GM18499 (cell line): ENCODE measurements at regions not wholly inside any gene's neighbourhood (a gene's known extent, or its start where the extent isn't known, plus 50 kb on each side); places are given as distances from the start of the nearest gene placed in this dataset.
"Not testable (repeated sequence)": the region's sequence is repeated elsewhere in the genome, so short reads cannot be mapped to it uniquely, and the experiment has no call there.

ENCODE experiments used
- ATAC-seq: cut with Tn5 transposase; IDR thresholded peaks from one replicate; pipeline ENCODE4 v1.9.1; 2021; ENCODE audit warnings: moderate number of reproducible peaks; ENCODE audit not compliant: insufficient read depth, unreplicated experiment

DNA sequence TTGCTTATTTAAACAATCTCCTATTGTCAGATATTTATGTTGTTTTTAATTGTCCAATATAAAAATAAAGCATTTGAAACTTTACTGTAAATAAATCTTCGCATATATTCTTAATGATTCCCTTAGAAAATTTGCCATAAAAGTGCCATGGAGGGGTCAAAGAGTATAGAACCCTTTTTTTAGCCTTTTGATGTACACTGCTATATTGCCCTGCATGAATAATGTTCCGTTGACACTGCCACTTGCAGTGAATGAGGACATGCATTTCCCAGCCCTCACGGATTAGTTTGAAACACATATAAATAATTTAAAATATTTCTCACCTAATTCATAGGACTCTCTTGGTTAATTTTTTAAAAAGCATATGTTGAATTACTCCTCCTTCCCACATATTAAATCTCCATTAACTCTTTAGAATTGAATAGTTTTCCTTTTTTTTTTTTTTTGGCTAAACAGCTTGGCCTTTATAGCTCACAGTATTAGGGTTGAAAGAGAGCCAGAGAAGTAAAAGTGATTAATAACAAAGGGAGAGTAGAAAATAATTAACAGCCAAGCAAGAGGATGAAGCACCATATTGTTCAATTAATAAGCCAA lies 129.8 kb upstream of the SGCD start:
- no peak for ATAC-seq

DNA sequence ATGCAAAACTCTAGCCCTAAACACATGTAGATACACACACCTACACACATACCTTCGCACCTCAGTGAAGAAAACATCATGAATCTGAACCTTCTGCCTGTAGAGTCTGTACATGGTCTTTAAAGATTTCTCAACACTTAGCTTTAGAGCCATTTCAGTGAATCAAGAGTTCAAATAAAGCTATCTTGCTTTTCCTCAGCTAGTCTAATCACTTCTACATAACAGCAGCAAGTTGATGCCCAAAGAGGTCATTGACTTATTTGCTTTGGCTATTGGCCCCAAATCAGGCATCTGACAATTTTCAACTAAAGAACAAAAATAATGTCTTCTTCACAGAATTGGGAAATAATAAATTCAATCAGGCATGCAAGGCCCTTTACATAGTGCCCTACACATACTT lies 127.9 kb upstream of the SGCD start:
- ATAC-seq = no peak

DNA sequence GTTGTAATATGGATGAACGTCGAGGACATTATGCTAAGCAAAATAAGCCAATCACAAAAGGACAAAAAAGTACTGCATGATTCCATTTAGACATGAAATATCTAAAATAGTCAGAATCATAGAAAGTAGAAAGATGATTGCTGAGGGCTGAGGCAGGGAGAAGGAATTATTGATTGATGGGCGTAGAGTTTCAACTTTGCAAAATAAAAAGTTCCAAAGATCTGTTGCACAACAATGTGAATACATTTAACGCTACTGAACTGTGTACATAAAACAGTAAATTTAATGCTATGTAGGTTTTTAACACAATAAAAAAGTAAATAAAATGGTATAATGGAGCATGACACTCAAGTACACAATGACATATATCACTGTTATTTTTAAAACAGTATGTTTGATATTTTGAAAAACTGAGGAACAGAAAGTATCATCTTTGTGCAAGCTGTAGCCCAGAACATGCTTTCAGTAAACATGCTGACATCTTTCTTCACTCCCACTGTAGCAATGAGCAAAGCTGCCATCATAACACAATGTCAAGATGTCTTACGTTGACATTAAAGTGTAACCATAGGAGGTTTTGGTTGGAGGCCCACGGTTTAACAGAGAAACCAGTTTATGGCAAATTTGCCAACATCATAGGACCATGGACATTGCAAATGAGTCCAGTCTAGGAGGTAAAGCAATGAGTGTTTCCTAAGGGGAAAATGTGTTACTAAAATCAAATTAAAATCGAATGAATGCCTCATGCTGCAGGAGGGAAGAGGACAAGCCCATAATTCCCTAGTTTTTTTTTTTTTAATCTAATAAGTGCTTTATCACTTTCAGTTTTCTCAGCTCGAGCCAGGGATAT lies 125.8 kb upstream of the SGCD start:
- ATAC-seq = no peak

DNA sequence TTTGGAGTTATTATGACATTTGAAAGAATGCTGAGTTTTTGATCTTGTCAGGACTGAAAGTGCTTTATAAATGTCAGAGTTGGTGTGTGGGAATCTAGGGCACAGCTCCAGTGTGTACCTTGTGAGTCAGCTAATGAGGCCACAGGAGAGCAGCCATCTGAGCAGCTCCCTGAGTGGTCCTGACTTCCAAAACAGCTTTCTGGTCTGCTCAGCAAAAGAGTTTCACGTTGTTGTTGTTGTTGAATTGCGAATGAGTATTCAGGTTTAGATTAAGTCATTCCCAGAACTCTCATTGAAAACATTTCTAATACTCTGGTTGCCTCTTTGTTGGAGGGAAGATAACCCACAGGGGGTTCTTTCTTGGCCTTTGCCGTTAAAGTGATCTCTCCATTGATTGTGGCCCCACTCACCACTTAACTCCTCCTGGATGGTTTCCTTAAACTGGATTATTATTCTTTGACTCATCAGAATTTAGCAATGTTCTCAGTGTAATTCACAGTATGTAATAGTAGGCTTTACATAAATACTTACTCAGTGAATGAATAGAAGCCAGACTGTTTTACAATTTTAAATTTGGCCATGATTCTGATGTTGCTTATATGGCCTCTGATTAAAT lies 125.1 kb upstream of the SGCD start:
- no peak for ATAC-seq

DNA sequence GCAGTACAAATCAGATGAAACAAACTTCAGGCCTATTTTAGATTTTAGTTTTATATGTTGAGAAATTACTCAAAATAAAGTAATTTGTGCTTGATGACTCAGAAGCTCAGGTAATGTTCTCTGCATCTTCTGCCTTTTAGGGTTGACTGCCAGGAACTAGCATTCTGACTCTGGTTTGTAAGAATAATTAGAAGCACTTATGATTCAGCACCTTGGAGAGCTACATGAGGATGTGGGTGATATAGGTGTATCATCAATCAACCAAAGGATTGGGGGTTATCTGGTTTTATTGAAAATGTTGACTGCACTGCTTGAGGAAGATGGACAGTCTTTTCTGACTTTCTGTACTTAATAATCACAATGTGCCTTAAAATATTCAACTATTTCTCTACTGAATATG lies 118.7 kb upstream of the SGCD start:
- ATAC-seq = no peak

DNA sequence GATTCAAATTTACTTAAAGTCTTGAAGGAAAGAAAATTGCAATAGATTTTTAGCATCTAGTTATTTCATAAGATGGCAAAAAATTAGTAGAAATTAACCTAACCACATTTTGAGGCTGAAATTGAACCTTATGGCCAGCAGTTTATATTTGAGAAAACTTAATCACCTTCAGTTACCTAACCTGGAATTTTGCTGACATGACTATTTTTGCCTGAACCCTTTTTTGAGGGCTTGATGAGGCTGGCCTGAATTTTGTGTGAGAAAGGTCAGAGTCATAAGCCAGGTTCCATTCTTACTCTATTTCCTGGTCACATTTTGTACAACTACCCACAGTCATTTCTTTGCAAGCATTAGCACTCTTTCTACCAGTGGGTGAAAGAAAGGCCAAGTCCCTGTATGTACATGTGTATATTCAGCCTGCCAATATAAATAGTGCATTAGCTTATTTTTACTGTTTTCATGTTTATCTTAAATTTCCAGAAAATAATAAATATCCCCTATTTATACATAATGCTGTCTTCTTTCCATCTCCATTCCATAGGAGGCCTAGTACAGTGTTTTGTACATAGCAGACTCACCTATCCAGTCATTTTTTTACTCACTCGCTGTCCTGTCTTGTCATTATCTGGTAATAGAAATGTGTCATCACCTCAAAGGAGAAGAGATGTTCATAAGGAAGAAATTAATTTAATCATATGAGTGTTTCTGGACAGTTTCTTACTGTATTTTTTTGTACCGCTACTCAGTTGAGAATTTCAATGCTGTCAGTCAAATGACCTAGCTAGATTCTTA lies 108.4 kb upstream of the SGCD start:
- ATAC-seq = no peak

DNA sequence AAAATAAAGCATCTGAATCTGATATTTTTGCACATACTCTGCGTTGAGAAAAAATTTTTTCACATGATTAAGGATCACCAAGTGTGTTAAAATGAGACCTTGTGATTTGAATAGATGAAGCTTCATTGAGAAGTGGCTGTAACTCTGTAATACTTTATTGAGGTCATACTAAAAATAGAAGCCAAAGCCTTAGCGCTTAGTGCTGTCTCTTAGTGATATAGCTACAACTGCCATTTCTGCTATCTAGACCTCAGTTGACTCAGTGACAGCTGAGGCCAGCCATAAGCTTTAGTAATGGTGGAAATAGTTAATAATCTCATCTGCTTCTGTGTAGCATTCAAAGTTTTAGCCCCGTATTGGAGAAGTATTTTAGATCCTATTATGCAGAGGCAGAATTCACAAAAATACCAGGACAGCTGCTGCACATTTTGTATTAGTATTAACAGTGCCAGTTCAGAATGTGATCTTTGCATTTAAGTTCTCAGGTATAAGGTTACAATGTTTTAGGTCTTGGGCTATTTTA lies 107.4 kb upstream of the SGCD start:
- no peak for ATAC-seq

DNA sequence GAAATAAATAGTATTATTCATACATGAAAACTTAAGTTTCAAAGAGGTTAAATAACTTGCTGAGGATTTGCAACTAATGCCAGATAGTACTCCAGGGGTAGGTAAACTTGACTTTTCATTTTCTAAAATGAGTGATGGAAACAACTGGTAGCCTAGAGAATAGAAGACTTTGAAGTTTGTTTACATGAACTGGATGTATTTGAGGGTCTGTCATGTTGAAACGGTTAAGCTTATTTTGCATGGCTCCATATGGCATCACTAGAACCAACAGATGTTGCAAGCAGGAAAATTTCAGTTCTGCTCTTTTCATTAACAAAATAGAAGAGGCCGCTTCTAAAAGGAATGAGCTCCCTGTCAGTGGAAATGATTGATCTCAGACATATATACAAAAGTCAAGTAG lies 105.1 kb upstream of the SGCD start:
- no peak for ATAC-seq

DNA sequence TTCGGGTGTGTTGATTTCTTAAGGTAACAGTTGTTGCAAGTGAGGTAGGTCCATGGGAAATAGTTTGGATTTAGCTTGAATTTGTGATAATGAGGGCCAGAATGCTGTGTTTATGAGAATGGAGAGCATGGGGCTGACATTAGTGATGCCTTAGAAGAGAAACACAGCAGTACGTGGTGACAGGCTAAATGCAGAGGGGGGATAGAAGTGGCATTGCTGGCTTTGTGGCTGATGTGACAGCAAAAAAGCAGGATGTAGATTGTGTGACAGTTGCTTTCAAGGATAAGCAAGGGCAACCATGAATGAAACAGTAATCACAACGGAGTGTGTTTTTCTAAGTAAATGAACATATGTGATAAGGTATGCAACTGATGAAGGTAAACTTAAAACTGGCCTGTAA lies 103.4 kb upstream of the SGCD start:
- no peak for ATAC-seq

DNA sequence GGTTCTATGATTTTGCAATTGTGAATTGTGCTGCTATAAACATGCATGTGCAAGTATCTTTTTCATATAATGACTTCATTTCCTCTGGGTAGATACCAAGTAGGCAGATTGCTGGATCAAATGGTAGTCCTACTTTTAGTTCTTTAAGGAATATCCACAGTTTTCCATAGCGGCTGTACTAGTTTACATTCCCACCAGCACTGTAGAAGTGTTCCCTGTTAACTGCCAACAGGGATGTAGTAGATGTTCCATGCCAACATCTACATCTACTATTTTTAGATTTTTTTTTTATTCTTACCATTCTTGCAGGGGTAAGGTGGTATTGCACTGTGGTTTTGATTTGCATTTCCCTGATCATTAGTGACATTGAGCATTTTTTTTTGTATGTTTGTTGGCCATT lies 100.5 kb upstream of the SGCD start:
- ATAC-seq = not testable (repeated sequence)

DNA sequence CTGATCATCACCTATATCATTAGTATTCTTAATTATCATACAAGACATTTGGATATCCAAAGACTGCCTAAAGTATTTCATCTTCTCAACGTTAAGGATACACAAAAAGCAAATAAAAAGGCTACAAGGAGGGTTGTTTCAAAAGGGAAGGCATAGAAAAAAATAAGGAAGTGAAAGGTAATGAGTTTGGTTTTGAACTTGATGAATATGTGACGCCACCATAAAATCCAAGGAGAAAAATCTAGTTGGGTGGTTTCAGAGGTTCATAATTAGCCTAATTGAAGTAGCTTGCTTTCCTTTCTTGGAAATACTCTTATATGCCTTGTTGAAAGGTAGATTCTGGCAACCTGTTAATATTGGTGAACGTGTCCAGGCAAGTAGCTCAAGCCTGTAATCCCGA lies 96.1 kb upstream of the SGCD start:
- no peak for ATAC-seq

DNA sequence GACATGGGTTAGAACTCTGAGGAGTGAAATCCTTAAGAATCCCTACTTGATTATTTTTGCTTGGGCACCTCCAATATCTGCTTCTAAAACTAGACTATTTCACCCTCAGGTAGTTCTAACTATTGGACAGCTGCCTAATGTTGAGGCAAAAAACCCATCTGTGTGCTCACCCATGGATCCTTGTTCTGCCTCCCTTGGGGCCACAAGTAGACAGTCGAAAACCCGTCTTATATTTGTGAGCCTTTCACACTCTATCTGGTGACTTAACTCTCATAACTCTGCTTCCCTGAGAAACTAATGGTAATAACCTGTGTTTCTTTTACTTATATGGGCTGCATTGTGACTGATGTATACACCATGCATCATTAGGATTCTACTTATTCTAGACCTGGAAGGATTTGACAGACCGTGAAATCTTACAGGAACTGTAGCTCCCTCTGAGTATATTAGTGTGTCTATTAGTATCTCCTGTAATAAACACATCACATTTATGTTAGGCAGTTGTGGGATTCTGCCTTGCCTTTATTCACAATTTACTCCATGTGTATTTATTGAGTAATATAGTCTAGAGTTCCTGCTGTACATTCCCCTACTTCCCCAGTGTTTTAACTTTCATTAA lies 94.6 kb upstream of the SGCD start:
- ATAC-seq = no peak

DNA sequence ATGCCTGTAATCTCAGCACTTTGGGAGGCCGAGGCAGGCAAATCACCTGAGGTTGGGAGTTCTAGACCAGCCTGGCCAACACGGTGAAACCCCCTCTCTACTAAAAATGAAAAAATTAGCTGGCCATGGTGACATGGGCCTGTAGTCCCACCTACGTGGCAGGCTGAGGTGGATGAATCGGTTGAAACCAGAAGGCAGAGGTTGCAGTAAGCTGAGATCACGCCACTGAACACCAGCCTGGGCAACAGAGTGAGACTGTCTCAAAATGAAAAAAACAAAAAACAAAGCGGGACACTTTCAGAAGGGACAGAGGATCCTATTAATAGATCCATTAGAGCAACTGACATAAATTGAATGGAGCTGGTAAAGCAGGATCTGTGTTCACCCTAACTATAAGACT lies 89.6 kb upstream of the SGCD start:
- ATAC-seq = no peak

DNA sequence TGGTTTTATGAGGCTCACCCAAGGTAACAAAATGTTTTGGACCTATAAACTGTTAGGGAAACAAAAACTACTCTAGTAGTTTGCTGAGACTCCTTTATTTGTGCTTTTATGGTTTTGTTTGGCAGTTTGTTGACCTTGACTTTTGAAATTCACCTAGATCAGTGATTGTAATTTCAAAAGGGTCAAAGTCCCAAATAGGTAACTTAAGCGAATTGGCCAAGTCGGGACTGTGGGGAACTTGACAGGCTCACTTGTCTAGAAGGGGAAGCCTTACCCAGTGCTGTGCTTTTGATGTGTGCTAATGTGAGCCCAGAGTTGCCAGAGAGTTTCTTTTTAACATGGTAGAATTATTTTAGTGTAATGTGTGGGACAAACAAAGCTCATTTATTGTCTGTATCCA lies 87.2 kb upstream of the SGCD start:
- ATAC-seq = no peak

DNA sequence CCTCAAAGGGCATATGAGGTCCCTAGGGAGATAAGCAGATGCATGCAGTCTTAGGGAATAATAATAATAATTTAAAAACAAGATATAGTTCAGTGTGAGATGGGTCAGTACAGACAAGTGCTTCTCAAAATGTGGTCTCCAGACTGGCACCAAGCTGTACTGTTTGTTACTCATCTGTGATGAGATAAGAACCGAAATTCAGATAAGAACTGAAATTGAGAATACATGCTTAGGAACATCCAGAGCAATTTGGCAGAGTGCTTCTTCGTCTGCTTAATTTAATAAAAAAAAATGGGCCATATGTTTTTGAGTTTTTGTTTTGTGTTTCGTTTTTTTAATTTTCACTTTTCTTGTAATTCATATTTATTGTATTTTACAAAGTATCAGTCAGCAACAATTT lies 86.5 kb upstream of the SGCD start:
- no peak for ATAC-seq

DNA sequence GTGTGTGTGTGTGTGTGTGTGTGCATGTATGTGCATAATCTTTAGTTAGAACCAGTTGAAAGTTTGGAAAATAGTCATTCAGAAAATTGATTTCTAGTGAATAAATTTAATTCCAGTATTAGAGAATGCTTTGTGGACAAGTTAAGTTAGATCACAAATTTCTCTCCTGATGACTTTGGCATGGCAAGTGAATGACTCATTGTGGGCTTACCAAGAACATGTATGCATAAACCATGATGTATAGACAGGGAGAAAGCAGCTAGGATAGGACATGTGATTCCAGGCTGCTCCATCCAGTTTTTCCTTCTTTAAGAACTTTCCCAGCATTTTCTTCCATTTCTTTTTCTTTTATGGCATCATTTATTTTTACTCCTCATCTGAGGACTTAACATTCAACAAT lies 85.7 kb upstream of the SGCD start:
- ATAC-seq = no peak

DNA sequence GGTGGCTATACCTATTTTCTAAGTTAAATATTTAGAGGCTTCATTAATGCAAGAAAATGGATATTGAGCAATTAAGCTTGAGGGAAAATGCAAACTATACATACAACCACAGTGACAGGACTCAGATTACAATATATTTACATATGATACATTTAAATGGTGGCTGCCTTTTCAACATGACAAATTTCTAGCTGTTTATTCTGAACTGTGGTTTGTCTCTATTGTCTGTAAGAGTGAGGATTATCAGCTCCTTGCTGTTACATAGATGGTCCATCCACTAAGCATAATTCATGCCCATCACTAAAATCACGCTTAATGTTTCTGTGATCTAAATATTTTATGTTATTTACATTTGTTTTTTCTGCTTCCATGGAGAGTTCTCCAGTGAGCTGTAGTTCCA lies 81.1 kb upstream of the SGCD start:
- ATAC-seq = no peak

DNA sequence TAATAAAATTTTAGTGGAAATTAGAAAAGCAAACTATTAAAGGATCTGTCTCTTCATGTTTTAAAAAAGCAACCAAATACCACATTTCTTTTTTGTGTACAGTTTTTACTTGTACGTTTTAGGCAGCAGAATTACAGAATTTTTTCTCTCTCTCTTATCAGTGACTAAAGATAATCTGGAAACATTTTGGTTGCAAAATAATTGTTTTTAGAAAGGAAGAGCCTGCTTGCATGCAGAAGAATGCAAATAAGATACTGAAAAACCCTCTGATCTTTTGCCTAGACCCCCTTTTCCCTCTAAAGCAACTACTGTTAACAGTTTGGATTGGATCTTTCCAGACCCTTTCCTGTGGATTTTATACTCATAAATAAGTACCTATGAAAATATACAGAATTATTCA lies 75.9 kb upstream of the SGCD start:
- no peak for ATAC-seq

DNA sequence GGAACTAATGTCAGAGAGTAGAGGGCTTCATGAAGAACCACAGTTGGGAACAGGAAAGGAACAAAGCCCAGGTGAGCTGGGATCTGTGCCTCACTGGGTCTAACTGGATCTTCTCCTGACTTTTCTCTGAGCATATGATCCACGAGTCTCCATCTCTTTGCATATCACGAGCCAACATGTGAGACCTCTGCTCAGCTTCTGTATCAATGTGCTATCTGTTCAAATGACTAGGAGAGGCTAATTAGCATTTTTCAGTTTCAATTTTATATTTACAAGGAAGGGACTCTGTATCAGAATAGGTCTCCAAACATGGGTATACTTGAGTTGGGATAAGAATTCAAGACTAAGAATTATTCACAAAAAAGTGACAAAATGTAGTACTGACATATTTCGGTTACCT lies 73.8 kb upstream of the SGCD start:
- ATAC-seq = no peak

DNA sequence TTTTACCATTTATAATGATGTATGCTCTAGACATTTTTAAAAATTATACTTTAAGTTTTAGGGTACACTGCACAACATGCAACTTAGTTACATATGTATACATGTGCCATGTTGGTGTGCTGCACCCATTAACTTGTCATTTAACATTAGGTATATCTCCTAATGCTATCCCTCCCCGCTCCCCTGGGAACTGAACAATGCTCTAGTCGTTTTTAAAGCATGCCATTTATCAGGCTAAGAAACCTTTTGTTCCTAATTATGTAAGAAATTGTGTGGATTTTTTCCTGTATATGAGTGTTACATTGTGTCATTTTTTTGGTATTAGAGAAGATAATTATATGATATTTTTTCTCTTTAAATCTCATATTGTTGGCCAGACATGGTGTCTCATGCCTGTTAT lies 72.8 kb upstream of the SGCD start:
- ATAC-seq = no peak
